GM19324 (cell line): ENCODE measurements at regions not wholly inside any gene's neighbourhood (a gene's known extent, or its start where the extent isn't known, plus 50 kb on each side); places are given as distances from the start of the nearest gene placed in this dataset.

Source experiments
- ATAC-seq: cut with Tn5 transposase; IDR thresholded peaks from one replicate; pipeline ENCODE4 v1.9.1; 2021; ENCODE audit warnings: mild to moderate bottlenecking, moderate library complexity; ENCODE audit not compliant: unreplicated experiment, low FRiP score

DNA sequence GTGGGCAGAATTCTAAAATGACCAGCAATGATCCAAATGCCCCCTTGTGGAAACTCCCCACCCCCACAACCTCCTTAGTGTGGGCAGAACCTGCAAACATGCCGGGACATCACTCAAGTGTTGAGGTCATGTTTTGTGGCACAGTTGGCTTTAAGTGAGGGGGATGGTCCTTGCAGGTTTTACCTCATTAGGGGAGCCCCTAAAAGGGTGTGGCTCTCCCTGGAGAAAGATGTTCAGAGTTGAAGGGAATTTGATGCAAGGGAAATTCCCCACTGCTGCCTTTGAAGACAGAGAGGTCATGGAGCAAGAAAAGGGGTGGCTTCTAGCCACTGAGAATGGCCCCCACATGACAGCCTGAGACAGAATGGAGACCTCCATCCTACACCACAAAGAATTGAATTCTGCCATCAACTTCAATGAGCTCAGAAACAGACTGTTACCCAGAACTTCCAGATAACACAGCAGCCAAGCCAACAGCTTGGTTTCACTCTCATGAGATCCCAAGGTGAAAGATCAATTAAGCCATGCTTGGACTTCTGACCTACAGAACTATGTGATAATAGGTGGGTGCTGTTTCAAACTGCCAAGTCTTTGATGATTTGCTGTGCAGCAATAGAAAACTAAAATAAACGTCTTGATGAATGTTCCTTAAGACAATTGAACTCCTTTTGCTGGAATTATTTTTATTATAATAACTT lies 103.4 kb downstream of the MED10 start:
- ATAC-seq = no peak

DNA sequence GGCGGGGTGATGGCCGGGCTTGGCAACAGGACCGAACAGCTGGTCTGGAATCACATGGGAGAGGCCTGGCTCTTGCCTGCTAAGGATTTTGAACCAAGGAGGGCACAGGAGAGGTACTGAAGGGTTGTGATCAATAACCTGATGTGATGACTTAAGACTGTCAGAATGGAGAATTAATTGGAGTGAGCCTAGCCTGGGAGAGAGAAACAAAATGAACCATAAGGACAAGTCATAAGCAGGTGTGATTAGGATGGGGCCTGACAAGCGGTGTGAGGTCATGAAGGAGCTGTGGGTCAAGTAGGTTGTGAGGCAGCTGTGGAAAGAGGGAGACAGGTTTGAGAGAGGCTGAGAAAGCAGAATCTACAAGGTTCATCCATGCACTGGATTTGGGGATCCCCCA lies 104.6 kb downstream of the MED10 start:
- no peak for ATAC-seq

DNA sequence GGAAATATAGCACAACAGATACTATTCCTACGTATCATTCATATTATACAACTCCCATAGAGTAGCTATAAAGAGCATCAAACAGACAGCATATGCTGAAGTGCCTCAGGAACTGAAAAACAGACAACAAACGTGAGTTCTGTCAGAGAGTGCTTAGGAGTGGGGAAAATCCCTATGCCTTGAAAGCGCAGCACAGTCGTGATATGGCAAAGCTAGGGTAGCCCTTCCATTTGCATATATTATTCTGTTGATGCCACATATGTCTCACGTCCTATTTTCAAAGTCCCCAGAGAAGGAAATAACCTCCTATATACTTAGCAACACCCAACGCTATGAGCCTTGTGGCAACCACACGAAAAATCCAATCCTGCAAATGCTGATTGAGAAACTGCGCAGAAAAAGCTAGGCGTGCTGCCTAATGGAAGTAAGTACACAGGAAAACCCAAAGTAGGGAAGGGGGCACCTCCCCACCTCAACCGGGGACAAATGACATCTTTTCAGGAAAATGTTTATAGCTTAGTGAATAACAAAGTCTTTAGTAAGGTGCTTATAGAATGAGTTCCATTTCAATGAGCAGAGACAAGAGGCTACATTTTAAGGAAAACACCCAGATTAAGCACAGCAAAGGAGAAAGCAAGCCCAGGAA lies 105.1 kb downstream of the MED10 start:
- ATAC-seq = peak; percentile 53

DNA sequence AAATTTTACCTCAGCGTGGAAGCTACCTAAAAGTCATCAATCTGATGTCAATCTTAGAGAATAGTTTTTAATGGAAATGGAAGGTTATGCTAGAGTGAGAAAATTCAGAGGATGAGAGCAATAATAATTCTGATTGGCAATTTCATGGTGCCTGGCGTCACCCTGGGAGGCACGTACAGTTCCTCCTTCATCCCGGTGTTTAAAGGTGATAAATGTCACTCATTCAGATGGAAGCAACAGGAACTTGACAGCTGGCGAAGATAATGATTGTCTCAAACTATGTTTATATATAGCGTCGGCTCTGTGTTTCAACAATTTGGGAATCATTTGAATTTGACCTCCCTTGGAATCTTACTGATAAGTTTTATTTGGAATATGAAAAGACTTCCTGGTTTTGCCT lies 108.4 kb downstream of the MED10 start:
- no peak for ATAC-seq

DNA sequence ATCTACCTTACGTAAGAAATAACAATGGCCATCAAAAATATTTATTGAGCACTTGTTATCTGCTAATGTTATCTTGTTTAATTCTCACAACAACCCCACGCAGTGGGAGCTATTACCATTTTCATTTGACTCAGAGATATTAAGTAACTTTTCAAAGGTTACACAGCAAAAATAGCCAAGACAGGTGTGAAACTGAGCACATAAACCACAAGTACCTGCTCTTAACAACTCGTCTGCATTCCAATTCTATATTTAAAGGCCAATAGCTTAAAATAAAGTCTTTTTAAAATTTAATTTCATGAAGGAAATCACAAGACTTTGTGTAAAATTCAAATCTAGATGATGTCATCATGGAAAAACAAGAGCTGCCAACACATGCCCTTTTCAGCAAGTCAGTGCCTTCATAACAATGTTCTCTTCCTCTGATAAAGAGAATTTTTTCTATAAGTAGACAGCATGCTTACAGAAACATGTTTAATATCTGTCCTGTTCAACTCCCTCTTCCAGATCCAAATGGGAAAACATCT lies 111.6 kb downstream of the MED10 start:
- ATAC-seq = no peak

DNA sequence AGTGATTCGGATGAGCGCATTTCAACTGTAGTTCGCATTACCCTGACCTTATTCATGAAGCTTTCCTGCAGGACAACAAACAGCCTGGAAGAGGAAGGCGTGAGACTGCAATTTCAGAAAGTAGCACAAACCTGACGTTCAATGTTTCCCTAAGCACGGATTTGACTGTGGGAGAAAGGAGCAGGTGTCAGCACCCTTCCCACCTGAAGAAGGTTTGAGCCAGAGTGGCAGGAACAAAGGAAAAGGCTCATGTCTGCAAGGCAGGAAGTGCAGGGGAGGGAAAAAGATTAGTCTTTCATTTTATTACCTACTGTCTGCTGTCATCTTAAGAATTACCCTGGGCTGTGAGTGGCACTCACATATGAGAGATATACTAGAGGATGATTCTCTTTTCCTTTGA lies 114.0 kb downstream of the MED10 start:
- no peak for ATAC-seq

DNA sequence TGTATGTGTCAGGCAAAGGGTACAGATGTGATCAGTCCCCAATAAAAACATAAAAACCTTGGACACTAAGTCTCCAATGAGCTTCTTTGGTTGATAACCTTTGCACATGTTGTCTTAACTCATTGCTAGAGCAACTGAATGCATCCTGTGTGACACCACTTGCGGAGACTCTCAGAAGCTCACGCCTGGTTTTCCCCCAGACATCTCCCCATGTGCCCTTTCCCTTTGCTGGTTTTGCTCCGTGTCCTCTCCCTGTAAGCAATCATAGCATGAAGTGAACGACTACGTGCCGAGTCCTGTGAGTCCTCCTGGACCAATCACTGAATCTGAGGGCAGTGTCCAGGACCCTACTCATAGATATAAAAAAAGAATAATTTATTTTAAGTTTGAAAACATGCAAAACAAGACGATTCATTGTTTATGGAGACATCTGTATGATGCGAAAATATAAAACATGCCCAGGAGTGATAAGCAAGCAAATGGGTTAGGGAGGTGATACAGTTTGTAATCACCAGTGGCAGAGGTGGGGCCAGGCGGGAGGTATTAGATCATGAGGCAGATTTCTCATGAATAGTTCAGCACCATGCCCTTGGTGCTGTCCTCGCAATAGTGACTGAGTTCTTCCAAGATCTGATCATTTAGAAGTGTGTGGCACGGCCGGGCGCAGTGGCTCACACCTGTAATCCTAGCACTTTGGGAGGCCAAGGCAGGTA lies 115.5 kb downstream of the MED10 start:
- no peak for ATAC-seq

DNA sequence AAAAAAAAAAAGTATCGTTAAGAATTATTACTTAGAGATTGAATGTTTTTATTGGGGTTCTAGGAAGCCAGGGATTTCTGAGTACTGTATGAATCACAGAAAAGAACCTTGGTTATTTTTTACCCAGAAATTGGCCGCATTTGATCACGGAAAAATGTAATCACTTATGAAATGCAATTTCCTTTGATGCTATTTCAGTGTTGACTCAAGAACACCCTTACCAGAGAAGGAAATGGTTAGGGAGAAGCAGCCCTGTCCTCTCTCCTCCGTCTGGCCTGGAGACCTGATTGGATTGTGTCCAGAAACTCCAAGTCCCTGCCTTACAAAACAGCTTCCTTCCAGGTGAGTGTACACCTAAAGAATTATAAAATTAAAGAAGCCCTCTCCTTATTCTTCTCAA lies 116.7 kb downstream of the MED10 start:
- ATAC-seq = no peak

DNA sequence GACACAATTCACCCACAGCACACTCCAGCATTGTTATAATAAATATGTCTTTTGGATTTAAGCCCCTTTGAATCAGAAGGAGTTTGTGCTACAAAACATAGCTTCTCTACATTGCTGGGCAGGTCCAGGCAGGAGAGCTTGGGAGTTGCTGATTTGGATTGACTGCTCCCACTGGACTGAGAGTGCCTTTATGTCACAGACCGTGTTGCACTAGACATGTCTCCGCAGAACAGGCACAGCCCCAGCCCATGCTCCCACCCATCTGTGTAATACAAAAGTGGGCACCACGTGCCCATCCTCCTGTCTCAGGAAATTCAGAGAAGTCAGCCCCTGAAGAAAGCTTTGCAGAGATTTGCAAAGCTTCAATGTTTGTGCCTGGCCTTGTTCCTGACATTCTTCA lies 117.1 kb downstream of the MED10 start:
- no peak for ATAC-seq

DNA sequence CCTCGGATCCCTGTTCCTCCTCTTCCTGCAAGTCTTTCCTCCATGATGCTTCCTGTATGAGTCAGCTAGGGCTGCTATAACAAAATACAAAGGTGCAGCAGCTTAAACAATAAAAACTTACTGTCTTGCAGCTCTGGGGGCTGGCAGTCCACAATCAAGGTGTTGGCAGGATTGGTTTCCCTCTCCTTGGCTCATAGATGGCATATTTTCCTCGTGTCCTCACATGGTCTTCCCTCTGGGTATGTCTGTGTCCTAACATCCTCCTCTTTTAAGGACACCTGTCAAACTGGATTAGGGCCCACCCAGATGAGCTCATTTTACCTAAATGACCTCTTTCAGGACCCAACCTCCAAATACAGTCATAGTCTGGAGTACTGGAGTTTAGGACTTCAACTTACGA lies 117.5 kb downstream of the MED10 start:
- no peak for ATAC-seq

DNA sequence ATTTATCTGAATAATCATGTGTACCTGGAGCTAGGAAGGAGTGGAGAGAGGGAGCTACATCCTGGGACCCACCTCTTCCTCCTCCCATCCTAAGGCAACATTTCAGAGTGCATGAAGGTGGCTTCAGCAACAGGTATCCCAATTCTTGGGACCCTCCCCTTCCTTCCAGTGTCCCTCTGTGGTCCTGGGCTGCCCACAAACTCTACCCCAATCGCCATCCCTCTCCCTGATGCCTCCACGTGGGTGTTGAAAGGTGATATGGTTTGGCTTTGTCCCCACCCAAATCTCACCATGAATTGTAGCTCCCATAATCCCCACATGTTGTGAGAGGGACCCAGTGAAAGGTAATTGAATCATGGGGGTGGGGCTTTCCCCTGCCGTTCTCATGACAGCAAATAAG lies 121.4 kb downstream of the MED10 start:
- ATAC-seq = no peak

DNA sequence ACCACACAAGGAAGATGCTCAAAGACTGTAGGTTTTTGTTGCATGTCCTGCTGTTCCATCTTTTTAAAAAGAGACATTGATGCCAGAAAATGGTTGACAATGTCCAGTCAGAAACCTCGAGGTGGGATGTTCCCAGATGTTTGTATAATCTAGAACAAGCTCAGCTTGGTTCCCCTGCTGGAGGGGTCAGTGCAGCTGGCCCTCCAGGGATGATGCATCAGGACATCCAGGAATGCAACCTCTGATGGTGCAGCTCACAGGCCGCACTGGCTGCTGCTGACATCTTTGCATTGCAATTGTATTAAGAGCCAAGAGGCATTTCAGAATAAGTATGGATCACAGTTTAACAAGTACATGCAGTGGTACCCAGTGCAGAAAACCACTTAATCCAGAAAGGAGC lies 122.4 kb downstream of the MED10 start:
- ATAC-seq = no peak

DNA sequence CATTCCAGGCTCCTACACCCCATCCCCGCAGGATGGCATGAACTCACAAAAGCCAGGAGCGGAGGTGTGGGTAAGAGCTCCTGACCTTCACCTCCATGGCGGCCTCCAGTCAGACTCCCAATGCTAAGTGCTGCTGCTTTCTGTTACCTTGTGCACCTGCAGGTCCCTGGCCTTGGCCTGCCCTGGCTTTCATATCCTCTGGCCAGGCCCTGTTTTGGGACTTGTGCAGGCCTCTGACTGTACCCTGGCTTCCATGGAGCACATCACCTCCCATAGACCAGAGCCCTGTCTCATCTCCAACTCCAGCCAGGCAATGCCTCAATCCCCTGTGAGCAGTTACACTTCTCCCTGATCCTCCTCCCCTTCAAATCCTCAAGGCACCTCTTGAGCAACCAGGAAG lies 124.5 kb downstream of the MED10 start:
- no peak for ATAC-seq

DNA sequence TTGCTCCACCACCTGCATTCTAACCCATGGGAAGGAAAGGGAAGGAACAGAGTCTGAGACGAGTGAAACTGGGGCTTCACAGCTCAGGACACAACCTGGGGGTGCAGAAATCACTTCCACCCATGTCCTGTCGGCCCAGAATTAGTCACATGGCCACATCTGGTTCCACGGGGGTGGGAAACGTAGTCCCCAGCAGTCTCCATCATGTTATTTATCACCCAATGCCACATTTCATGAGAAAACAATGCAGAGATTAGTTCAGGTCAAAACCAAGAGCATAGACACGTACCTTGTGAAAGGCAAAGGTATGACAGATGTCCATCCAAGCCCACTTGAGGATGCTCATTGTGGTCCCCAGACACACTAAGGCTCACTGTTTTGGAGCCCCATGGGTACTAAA lies 125.1 kb downstream of the MED10 start:
- no peak for ATAC-seq

DNA sequence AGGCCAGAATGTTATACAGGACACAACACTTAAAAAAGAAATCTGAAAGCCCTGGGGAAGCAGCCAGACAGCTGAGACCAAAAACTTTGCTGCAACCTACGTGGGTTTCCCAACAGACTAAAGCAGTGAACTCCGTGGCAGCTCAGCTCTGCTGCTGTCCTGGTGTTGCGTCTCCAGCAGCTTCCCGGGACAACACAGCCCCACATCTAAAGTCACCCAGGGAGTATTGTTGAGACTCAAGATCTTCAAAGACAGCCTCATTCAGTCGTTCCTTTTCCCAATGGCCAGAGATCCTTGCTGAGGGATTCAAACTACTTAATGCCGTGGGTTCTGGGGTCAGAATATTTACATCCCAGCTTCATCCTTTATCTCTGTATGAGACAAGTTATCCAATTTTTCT lies 125.8 kb downstream of the MED10 start:
- no peak for ATAC-seq

DNA sequence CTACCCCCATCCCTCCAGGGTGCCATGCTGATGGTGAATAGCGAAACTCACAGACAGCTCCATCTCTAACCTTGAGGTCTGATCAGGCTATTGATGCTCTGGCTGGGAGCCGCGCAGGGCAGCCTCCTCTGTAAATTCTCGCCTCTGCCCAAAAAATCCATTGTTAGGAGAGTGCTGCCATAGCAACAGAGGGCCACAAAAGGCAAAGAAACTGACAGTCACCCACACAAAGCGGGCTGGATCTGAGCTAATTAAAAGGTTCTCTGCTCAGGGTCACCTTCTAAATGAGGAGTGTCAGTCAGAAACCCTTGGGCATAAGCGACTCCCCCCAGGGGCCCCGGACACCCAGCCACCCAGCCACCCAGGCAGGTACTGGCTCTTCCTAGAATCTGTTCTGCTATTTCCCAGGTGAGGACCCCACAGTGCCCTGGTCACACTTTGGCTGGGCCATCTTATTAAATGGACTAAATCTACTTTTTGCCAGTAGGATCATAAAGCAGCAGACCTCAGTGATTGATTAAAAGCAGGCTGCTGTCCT lies 126.7 kb downstream of the MED10 start:
- ATAC-seq = no peak

DNA sequence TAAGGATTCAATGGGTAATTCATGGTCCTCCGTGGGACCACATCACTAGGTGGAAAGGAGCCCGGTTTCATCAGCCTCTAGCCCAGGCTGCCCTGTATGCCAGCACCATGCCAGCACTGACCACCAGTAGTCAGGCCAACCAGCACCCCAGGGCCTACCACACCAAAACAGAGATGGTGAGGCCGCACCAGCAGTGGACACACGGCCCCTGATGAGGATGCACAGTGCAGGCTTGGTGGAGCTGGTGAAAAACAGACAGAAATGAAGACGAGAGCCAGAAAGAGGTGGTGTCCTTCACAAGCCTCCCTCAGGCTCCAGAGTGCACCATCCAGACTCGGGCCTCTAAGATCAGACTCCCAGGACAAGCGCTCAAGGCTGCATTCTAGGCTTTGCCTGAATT lies 128.2 kb downstream of the MED10 start:
- ATAC-seq = no peak

DNA sequence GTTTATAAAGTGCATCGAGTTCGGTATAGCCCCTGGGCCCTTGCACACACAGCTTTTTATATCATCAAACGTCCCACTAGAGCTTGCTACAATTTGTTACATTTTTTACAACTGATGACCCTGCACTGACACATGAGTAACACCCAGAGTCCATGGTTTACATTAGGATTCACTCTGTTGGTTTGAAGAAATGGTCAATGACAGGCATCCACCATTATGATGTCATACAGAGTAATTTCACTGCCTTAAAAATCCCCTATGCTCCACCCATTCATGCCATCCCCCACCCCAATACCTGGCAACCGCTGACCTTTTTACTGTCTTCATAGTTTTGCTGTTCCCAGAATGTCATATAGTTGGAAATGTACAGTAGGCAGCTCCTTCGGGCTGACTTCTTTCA lies 130.2 kb downstream of the MED10 start:
- no peak for ATAC-seq

DNA sequence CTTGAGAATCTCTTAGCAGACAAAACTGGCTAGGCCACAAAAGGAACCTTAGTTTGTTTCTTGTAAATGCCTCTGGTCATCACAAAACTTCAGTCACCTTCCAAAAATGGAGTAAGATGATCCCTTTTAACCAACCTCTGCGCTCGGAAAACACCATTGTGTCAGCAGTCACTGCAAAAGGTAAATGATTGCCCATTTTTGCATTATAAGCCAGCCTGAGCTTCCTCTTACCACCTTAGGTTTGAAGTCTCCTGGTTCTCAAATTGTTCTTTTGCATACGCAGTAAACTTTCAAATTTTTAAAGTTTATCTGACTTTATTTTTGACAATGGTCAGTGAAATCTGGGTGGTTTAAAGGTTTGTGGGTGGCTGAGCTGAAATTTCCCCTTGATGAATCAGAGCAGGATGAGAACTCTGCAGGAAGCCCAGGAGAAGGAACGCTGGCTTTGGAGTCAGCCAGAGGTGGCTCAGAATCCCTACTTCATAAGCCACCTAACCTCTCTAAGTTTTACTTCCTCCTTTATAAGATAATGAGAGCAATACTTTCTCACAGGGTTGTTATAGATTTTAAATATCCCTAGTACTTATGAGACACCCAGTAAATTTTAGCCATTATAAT lies 131.4 kb downstream of the MED10 start:
- ATAC-seq = no peak

DNA sequence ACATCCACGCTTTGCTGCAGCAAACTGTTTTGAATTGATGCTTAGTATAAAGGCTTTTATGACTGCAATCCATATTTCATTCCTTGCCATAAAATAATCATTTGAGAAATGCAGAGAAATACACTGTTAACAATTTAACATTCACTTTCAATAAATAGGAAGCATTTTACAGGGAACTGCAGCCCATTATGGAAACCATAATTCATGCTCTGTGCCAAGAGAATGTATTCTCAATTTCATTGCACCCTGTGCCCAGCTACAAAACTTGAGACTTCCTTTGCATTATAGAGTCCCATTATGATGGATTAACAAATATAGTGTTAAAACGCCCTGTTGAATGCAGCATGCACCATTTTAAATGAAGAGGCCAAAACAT lies 134.0 kb downstream of the MED10 start:
- no peak for ATAC-seq

DNA sequence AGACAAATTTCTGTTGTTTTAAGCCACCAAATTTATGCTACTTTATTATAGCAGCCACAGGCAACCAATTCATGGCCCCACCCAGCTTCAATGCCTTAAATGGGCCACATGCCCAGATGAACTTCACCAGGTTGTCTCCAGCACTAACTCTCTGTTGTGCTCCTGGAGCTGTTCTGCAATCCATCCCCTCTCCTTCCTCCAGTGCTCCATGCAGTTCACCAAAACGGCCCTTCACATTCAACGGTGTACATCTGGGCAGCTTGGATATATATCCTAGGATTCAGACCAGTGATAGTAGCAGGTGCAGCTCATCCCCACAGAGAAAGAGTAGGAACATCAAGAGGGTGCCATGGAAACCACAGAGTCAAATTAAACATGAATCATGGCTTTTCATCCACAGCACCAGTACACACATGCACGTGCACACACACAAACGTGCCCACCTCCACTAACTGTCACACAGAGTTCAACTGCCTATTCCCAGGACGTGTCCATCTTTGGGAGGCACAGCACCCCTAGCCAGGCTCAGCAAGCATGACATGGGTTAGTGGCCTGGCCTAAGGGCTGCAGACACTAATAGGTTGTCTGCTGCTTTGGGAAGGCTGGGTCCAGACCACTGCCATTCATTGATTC lies 134.5 kb downstream of the MED10 start:
- no peak for ATAC-seq
